Kidney (tissue), 13 donors: ENCODE measurements at regions not wholly inside any gene's neighbourhood (a gene's known extent, or its start where the extent isn't known, plus 50 kb on each side); places are given as distances from the start of the nearest gene placed in this dataset.

ENCODE experiments used
- DNase-seq, 5 donors: peaks; one replicate each; pipeline ENCODE4 v3.0.0-alpha.2; 2013 to 2020
- FAIRE-seq: peaks from 2 replicates; lab custom pipeline; 2012; peaks lifted over from hg19 to GRCh38; lab: Jason Lieb, UNC
- H3K27ac ChIP-seq, 2 donors: one replicate each; pipeline ENCODE4 v1.7.0; 2013; ENCODE audit warnings: low read depth in 2 of 2, low read length in 2 of 2, inconsistent platforms in 1 of 2
- H3K27me3 ChIP-seq: one replicate; pipeline ENCODE4 v1.7.1; 2013; ENCODE audit warnings: low read length, inconsistent platforms; ENCODE audit not compliant: control insufficient read depth, insufficient read depth
- H3K36me3 ChIP-seq, 3 donors: one replicate each; pipeline versions ENCODE4 v1.7.0 to v1.7.1; 2013; ENCODE audit warnings: low read length in 3 of 3, control low read depth in 1 of 3, inconsistent platforms in 1 of 3; ENCODE audit not compliant: insufficient read depth in 3 of 3, control insufficient read depth in 2 of 3
- H3K4me1 ChIP-seq, 3 donors: one replicate each; pipeline versions ENCODE4 v1.7.0 to v1.7.1; 2013; ENCODE audit warnings: low read length in 3 of 3, inconsistent platforms in 1 of 3, low read depth in 1 of 3; ENCODE audit not compliant: control insufficient read depth in 2 of 3, insufficient read depth in 2 of 3
- H3K4me3 ChIP-seq, 3 donors: one replicate each; pipeline versions ENCODE4 v1.7.0 to v1.8.1; 2013; ENCODE audit warnings: low read length in 3 of 3, control low read depth in 1 of 3, inconsistent platforms in 1 of 3
- H3K9ac ChIP-seq, 3 donors: one replicate each; pipeline versions ENCODE4 v1.7.0 to v1.7.1; 2013; ENCODE audit warnings: low read length in 3 of 3, control low read depth in 1 of 3, inconsistent platforms in 1 of 3
- H3K9me3 ChIP-seq, 3 donors: one replicate each; pipeline versions ENCODE4 v1.7.0 to v1.7.1; 2013; ENCODE audit warnings: low read length in 3 of 3, control low read depth in 1 of 3, inconsistent platforms in 1 of 3; ENCODE audit not compliant: control insufficient read depth in 2 of 3, insufficient read depth in 1 of 3
- intact Hi-C: fragments of 100-400 bp; cut with DNase I; formaldehyde crosslinking; loops from one replicate; pipeline ENCODE4 v1.11.1; 2022
- TF ChIP-seq, protein P1 (sequence below): IDR thresholded peaks from 3 replicates; pipeline ENCODE4 v1.5.1; 2012; ENCODE audit warnings: mild to moderate bottlenecking, moderate library complexity, borderline replicate concordance; ENCODE audit not compliant: insufficient read depth; ENCODE audit errors: extremely low read depth
- donor health status: control.
- donor health status: control.
- donor health status: control.
- donor health status: control.
- donor health status: control.
- donor health status: DM: yes; HTN: yes; CAD: no.
- donor health status: Normal renal cell carcinoma (clear cell type).

- DNase-seq (no peak), FAIRE-seq (no peak)
- Histone ChIP-seq H3K9ac (no peak overlapping the region), H3K36me3 (no peaks in the 10 kb centered on the region), H3K9me3 (peaks cover 0 to 3% (median 0%) of the 10 kb centered on the region in 3 donors), H3K4me3 (no peak overlapping the region), H3K27me3 (no peaks in the 10 kb centered on the region), H3K4me1 (no peaks in the 10 kb centered on the region), H3K27ac (no peak overlapping the region)
- intact Hi-C loops = no loop called here
- TF ChIP-seq, protein P1, sequence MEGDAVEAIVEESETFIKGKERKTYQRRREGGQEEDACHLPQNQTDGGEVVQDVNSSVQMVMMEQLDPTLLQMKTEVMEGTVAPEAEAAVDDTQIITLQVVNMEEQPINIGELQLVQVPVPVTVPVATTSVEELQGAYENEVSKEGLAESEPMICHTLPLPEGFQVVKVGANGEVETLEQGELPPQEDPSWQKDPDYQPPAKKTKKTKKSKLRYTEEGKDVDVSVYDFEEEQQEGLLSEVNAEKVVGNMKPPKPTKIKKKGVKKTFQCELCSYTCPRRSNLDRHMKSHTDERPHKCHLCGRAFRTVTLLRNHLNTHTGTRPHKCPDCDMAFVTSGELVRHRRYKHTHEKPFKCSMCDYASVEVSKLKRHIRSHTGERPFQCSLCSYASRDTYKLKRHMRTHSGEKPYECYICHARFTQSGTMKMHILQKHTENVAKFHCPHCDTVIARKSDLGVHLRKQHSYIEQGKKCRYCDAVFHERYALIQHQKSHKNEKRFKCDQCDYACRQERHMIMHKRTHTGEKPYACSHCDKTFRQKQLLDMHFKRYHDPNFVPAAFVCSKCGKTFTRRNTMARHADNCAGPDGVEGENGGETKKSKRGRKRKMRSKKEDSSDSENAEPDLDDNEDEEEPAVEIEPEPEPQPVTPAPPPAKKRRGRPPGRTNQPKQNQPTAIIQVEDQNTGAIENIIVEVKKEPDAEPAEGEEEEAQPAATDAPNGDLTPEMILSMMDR = no peak
Observed at GRCh38 chr3:177286034-177286433, 88.8 kb upstream of the TBL1XR1 start.

- DNase-seq (no peak), FAIRE-seq (no peak)
- TF ChIP-seq, protein P1 = no peak
- Histone ChIP-seq H3K27me3 (no peaks in the 10 kb centered on the region), H3K4me3 (no peak overlapping the region), H3K9me3 (no peaks in the 10 kb centered on the region), H3K9ac (no peak overlapping the region), H3K36me3 (no peaks in the 10 kb centered on the region), H3K27ac (no peak overlapping the region), H3K4me1 (no peaks in the 10 kb centered on the region)
- intact Hi-C loops = no loop called here
Observed at GRCh38 chr3:177287231-177287630, 89.9 kb upstream of the TBL1XR1 start.

GRCh38 chr3:177290633-177291032 is 93.4 kb upstream of the TBL1XR1 start:
- H3K27ac ChIP-seq = no peak overlapping the region
- H3K36me3 ChIP-seq = no peaks in the 10 kb centered on the region
- no peaks in the 10 kb centered on the region for H3K4me1 ChIP-seq
- no peaks in the 10 kb centered on the region for H3K9me3 ChIP-seq
- no peak for FAIRE-seq
- no peak for DNase-seq
- no peak overlapping the region for H3K4me3 ChIP-seq
- TF ChIP-seq, protein P1 = no peak
- intact Hi-C loops = no loop called here
- H3K27me3 ChIP-seq = no peaks in the 10 kb centered on the region
- no peak overlapping the region for H3K9ac ChIP-seq

GRCh38 chr3:177294221-177294620 is 96.9 kb upstream of the TBL1XR1 start:
- H3K9me3 ChIP-seq = no peaks in the 10 kb centered on the region
- no peaks in the 10 kb centered on the region for H3K4me1 ChIP-seq
- DNase-seq (no peak), FAIRE-seq (no peak)
- no peaks in the 10 kb centered on the region for H3K27me3 ChIP-seq
- TF ChIP-seq, protein P1 = no peak
- no peak overlapping the region for H3K27ac ChIP-seq
- no peak overlapping the region for H3K9ac ChIP-seq
- no peak overlapping the region for H3K4me3 ChIP-seq
- intact Hi-C loops = no loop called here
- H3K36me3 ChIP-seq = no peaks in the 10 kb centered on the region
